ENCODE measurements at regions not wholly inside any gene's neighbourhood (a gene's known extent, or its start where the extent isn't known, plus 50 kb on each side); places are given as distances from the start of the nearest gene placed in this dataset.
"Not testable (repeated sequence)": the region's sequence is repeated elsewhere in the genome, so short reads cannot be mapped to it uniquely, and the experiment has no call there.

DNA sequence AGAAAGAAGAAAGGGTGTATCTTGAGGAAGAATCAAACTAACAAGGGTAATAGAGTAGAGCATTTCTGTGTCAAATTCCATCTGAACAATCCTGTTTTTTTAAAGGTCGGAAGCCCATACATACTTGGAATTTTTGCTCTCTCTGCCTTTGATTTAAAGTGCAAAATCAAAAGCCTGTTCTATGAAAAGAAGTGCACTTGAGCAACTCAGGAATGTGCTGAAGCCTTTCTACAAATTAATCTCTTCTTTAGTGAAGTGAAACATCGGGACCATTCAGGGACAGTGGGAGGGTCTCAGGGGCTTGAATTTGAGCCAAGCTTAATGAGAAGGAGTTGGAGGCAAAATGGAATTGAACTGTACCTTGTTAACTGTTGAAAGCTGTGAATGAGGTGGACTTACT is 1008.5 kb upstream of the LCORL start:
- Histone ChIP-seq H3K27me3 (replicated peaks; ENCODE audit: control insufficient read depth, insufficient read depth, low read length) (no peaks in the 10 kb centered on the region), H3K36me3 (ENCODE audit: control insufficient read depth, insufficient read depth, low read length) (no peaks in the 10 kb centered on the region), H3K4me3 (replicated peaks; ENCODE audit: low read depth, low read length) (no peak overlapping the region)
- DNase-seq (ENCODE audit: extremely low read depth, insufficient read length), result no peak
- TF ChIP-seq, protein P1, sequence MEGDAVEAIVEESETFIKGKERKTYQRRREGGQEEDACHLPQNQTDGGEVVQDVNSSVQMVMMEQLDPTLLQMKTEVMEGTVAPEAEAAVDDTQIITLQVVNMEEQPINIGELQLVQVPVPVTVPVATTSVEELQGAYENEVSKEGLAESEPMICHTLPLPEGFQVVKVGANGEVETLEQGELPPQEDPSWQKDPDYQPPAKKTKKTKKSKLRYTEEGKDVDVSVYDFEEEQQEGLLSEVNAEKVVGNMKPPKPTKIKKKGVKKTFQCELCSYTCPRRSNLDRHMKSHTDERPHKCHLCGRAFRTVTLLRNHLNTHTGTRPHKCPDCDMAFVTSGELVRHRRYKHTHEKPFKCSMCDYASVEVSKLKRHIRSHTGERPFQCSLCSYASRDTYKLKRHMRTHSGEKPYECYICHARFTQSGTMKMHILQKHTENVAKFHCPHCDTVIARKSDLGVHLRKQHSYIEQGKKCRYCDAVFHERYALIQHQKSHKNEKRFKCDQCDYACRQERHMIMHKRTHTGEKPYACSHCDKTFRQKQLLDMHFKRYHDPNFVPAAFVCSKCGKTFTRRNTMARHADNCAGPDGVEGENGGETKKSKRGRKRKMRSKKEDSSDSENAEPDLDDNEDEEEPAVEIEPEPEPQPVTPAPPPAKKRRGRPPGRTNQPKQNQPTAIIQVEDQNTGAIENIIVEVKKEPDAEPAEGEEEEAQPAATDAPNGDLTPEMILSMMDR (IDR thresholded peaks at IDR 0.05; ENCODE audit: insufficient read depth, low read length, poor library complexity, severe bottlenecking), result no peak

DNA sequence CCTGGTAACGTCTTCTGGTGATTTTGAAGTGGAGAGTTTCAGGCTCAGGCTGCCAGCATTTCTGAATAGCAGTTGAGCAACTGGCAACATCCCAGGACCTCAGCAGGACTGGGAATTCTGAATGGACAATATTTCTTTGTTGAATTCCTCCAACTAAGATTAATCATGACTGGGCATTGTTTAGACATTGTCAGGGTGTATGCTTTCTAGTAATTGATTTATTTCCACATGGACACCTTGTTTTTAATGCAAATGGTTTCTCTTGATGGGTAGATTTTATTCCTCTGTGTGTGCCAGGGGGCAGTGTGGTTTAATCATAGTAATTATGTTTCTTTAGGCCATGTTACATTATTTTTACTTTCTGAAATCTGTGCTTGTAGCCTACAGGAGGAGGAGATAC is 1004.7 kb upstream of the LCORL start:
- no peak for DNase-seq (ENCODE audit: extremely low read depth, insufficient read length)
- TF ChIP-seq, protein P1 (IDR thresholded peaks at IDR 0.05; ENCODE audit: insufficient read depth, low read length, poor library complexity, severe bottlenecking), result no peak
- H3K36me3 ChIP-seq (ENCODE audit: control insufficient read depth, insufficient read depth, low read length), result no peaks in the 10 kb centered on the region
- H3K4me3 ChIP-seq (replicated peaks; ENCODE audit: low read depth, low read length), result no peak overlapping the region
- H3K27me3 ChIP-seq (replicated peaks; ENCODE audit: control insufficient read depth, insufficient read depth, low read length), result no peaks in the 10 kb centered on the region

DNA sequence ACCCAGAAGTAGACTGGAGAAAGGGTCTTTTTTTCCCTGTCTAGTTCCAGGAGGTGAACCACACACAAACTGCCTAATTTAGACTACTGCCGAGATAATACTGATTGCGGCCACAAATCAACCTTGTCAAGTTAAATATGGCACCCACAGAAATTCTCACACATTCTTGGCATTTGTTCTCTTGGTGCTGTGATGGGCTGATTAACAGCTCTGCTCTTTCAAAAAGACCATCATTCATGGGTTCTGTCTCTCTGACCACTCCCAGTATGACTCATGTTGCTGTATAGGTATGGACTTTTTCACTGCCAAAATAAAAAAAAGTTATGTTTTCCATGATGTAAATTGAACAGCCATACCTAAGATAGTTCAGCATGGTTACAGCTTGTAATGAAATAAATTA is 1003.5 kb upstream of the LCORL start:
- TF ChIP-seq, protein P1 (IDR thresholded peaks at IDR 0.05; ENCODE audit: insufficient read depth, low read length, poor library complexity, severe bottlenecking), result no peak
- no peak for DNase-seq (ENCODE audit: extremely low read depth, insufficient read length)
- H3K4me3 ChIP-seq (replicated peaks; ENCODE audit: low read depth, low read length), result no peak overlapping the region
- no peaks in the 10 kb centered on the region for H3K36me3 ChIP-seq (ENCODE audit: control insufficient read depth, insufficient read depth, low read length)
- no peaks in the 10 kb centered on the region for H3K27me3 ChIP-seq (replicated peaks; ENCODE audit: control insufficient read depth, insufficient read depth, low read length)

DNA sequence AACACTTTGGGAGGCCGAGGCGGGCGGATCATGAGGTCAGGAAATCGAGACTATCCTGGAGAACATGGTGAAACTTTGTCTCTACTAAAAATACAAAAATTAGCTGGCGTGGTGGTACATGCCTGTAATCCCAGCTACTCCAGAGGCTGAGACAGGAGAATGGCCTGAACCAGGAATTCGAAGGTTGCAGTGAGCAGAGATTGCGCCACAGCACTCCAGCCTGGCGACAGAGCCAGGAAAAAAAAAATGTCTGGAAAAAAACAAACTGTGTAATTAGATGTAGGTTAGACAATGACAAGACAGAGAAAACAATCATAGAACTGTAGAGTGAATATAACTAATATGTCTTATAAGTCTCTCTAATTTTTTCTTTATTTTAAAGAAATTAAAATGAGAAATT is 1002.5 kb upstream of the LCORL start:
- H3K4me3 ChIP-seq (replicated peaks; ENCODE audit: low read depth, low read length), result no peak overlapping the region
- H3K36me3 ChIP-seq (ENCODE audit: control insufficient read depth, insufficient read depth, low read length), result no peaks in the 10 kb centered on the region; the same call in 1 of the 2 replicates
- no peaks in the 10 kb centered on the region for H3K27me3 ChIP-seq (replicated peaks; ENCODE audit: control insufficient read depth, insufficient read depth, low read length)
- no peak for DNase-seq (ENCODE audit: extremely low read depth, insufficient read length)
- TF ChIP-seq, protein P1 (IDR thresholded peaks at IDR 0.05; ENCODE audit: insufficient read depth, low read length, poor library complexity, severe bottlenecking), result no peak

DNA sequence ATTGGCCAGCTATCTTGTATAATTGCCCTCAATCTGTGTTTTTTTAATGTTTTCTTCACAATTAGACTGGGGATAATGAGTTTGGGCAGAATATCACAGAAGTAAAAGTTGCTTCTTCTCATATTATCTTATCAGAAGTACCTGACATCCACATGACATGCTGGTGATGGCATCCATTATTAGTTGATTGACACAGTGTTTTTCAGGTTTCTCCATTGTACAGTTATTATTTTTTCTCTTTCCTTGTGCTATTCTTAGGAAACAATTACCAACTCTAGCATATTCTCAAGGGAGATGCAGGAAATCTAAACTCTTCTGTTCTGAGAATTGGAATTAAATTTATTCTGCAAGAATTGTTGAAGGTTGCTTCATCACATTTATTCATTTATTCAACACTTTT is 1000.1 kb upstream of the LCORL start:
- TF ChIP-seq, protein P1 (IDR thresholded peaks at IDR 0.05; ENCODE audit: insufficient read depth, low read length, poor library complexity, severe bottlenecking), result no peak
- no peak overlapping the region for H3K4me3 ChIP-seq (replicated peaks; ENCODE audit: low read depth, low read length)
- no peaks in the 10 kb centered on the region; the same call in 1 of the 2 replicates for H3K36me3 ChIP-seq (ENCODE audit: control insufficient read depth, insufficient read depth, low read length)
- DNase-seq (ENCODE audit: extremely low read depth, insufficient read length), result no peak
- H3K27me3 ChIP-seq (replicated peaks; ENCODE audit: control insufficient read depth, insufficient read depth, low read length), result no peaks in the 10 kb centered on the region

DNA sequence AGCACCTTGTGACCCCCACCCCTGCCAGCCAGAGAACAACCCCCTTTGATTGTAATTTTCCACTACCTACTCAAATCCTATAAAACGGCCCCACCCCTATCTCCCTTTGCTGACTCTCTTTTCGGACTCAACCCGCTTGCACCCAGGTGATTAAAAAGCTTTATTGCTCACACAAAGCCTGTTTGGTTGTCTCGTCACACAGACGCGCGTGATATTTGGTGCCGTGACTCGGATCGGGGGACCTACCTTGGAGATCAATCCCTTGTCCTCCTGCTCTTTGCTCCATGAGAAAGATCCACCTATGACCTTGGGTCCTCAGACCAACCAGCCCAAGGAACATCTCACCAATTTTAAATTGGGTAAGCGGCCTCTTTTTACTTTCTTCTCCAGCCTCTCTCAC is 995.0 kb upstream of the LCORL start:
- DNase-seq (ENCODE audit: extremely low read depth, insufficient read length), result not testable (repeated sequence)

More for the DNA sequence above, 995.0 kb upstream of the LCORL start:
- H3K4me3 ChIP-seq (replicated peaks; ENCODE audit: low read depth, low read length); H3K36me3 ChIP-seq (ENCODE audit: control insufficient read depth, insufficient read depth, low read length); H3K27me3 ChIP-seq (replicated peaks; ENCODE audit: control insufficient read depth, insufficient read depth, low read length): not testable (repeated sequence)

Measured in GM06990 (cell line).